Panc1 (cell line): ENCODE measurements at regions not wholly inside any gene's neighbourhood (a gene's known extent, or its start where the extent isn't known, plus 50 kb on each side); places are given as distances from the start of the nearest gene placed in this dataset.

Source experiments
- CTCF ChIP-seq: fragments of 450-650 bp; IDR thresholded peaks from 2 replicates; pipeline ENCODE4 v1.5.1; 2017; ENCODE audit warnings: mild to moderate bottlenecking
- REST ChIP-seq, 2 experiments: IDR thresholded peaks; 2 replicates each; pipeline ENCODE4 v1.6.1; 2011 to 2012; ENCODE audit warnings: low read depth in 2 of 2, control low read depth in 1 of 2, low read length in 1 of 2, mild to moderate bottlenecking in 1 of 2, moderate library complexity in 1 of 2; ENCODE audit not compliant: insufficient read depth in 1 of 2
- SIN3A ChIP-seq: IDR thresholded peaks from 2 replicates; pipeline ENCODE4 v1.6.1; 2012; ENCODE audit warnings: low read depth, mild to moderate bottlenecking, low read length, moderate library complexity, borderline replicate concordance; ENCODE audit not compliant: insufficient read depth

- TF ChIP-seq CTCF (no peak), SIN3A (no peak), REST (IDR thresholded peaks at IDR 0.05; ENCODE audit: insufficient read depth in 1 of 2, low read depth in 2 of 2, low read length in 1 of 2) (no peak)
Observed at GRCh38 chr12:5185435-5186069, 141.9 kb downstream of the KCNA5 start.
